Liver (tissue), 8 donors: ENCODE measurements at regions not wholly inside any gene's neighbourhood (a gene's known extent, or its start where the extent isn't known, plus 50 kb on each side); places are given as distances from the start of the nearest gene placed in this dataset.

Experiments used
- DNase-seq: peaks from one replicate; pipeline ENCODE4 v3.0.0-alpha.2; 2017; ENCODE audit warnings: low spot score
- H3K27ac ChIP-seq, 2 donors: one replicate each; pipeline ENCODE4 v1.7.0; 2013; ENCODE audit warnings: inconsistent platforms in 2 of 2, low read length in 2 of 2, control low read depth in 1 of 2, low read depth in 1 of 2, mild to moderate bottlenecking in 1 of 2
- H3K27me3 ChIP-seq, 4 donors: one replicate each; pipeline versions ENCODE4 v1.6.1 to v1.7.0; 2013; ENCODE audit warnings: low read length in 3 of 4, inconsistent platforms in 1 of 4, mild to moderate bottlenecking in 1 of 4, moderate library complexity in 1 of 4; ENCODE audit not compliant: control insufficient read depth in 4 of 4, insufficient read depth in 4 of 4
- H3K36me3 ChIP-seq, 4 donors: one replicate each; pipeline versions ENCODE4 v1.6.1 to v1.7.0; 2013; ENCODE audit warnings: low read length in 3 of 4, mild to moderate bottlenecking in 3 of 4, low read depth in 1 of 4, moderate library complexity in 1 of 4; ENCODE audit not compliant: control insufficient read depth in 4 of 4, insufficient read depth in 3 of 4
- H3K4me1 ChIP-seq, 4 donors: one replicate each; pipeline versions ENCODE4 v1.6.1 to v1.7.0; 2013; ENCODE audit warnings: low read length in 3 of 4, mild to moderate bottlenecking in 3 of 4, moderate library complexity in 1 of 4; ENCODE audit not compliant: control insufficient read depth in 4 of 4, insufficient read depth in 4 of 4
- H3K4me3 ChIP-seq, 3 donors: one replicate each; pipeline versions ENCODE4 v1.6.1 to v1.7.0; 2013; ENCODE audit warnings: low read length in 3 of 3, control low read depth in 1 of 3, low read depth in 1 of 3, mild to moderate bottlenecking in 1 of 3
- H3K9ac ChIP-seq, 2 donors: one replicate each; pipeline ENCODE4 v1.7.0; 2013; ENCODE audit warnings: low read length in 2 of 2, mild to moderate bottlenecking in 2 of 2, moderate library complexity in 2 of 2, control low read depth in 1 of 2, low read depth in 1 of 2
- H3K9me3 ChIP-seq, 4 donors: one replicate each; pipeline versions ENCODE4 v1.6.1 to v1.7.0; 2013; ENCODE audit warnings: low read length in 3 of 4; ENCODE audit not compliant: control insufficient read depth in 4 of 4
- EGR1 ChIP-seq, 2 donors: IDR thresholded peaks; 2 replicates each; pipeline ENCODE4 v1.6.1; 2016 to 2018; ENCODE audit warnings: antibody characterized with exemption in 2 of 2, low read depth in 2 of 2
- FOXA1 ChIP-seq: IDR thresholded peaks from 2 replicates; pipeline ENCODE4 v1.6.1; 2016; ENCODE audit warnings: antibody characterized with exemption
- FOXA2 ChIP-seq: IDR thresholded peaks from 2 replicates; pipeline ENCODE4 v1.6.1; 2016; ENCODE audit warnings: antibody characterized with exemption
- GABPA ChIP-seq, 2 donors: IDR thresholded peaks in 1 of 2; conservative IDR thresholded peaks in 1 of 2; 2 replicates each; pipeline ENCODE4 v1.6.1; 2016; ENCODE audit warnings: antibody characterized with exemption in 2 of 2, mild to moderate bottlenecking in 1 of 2, moderate library complexity in 1 of 2
- HNF4A ChIP-seq, 2 donors: conservative IDR thresholded peaks; 2 replicates each; pipeline ENCODE4 v1.6.1; 2016; ENCODE audit warnings: antibody characterized with exemption in 2 of 2, mild to moderate bottlenecking in 2 of 2
- HNF4G ChIP-seq: IDR thresholded peaks from 2 replicates; pipeline ENCODE4 v1.6.1; 2016; ENCODE audit warnings: antibody characterized with exemption
- JUND ChIP-seq, 2 donors: IDR thresholded peaks; 2 replicates each; pipeline ENCODE4 v1.6.1; 2016; ENCODE audit warnings: antibody characterized with exemption in 2 of 2
- NR2F2 ChIP-seq: IDR thresholded peaks from 2 replicates; pipeline ENCODE4 v1.6.1; 2016; ENCODE audit warnings: antibody characterized with exemption
- RAD21 ChIP-seq, 2 donors: IDR thresholded peaks; 2 replicates each; pipeline ENCODE4 v1.6.1; 2016; ENCODE audit warnings: antibody characterized with exemption in 2 of 2, mild to moderate bottlenecking in 2 of 2
- RXRA ChIP-seq, 2 donors: IDR thresholded peaks; 2 replicates each; pipeline ENCODE4 v1.6.1; 2017 to 2018; ENCODE audit warnings: antibody characterized with exemption in 2 of 2, mild to moderate bottlenecking in 1 of 2
- SP1 ChIP-seq: IDR thresholded peaks from 2 replicates; pipeline ENCODE4 v1.6.1; 2018; ENCODE audit warnings: antibody characterized with exemption, mild to moderate bottlenecking
- TAF1 ChIP-seq: conservative IDR thresholded peaks from 2 replicates; pipeline ENCODE4 v1.6.1; 2016; ENCODE audit warnings: antibody characterized with exemption, mild to moderate bottlenecking
- YY1 ChIP-seq: IDR thresholded peaks from 2 replicates; pipeline ENCODE4 v1.6.1; 2016; ENCODE audit warnings: antibody characterized with exemption, mild to moderate bottlenecking
- WGBS: extraction: QIAGEN DNeasy Blood & Tissue Kit; methylation state at CpG from one replicate; pipeline ENCODE4 v1.1.7; 2013; 5-methylcytosine and 5-hydroxymethylcytosine counted together
- TF ChIP-seq, protein P1 (sequence below): IDR thresholded peaks from 2 replicates; pipeline ENCODE4 v1.6.1; 2016; ENCODE audit warnings: antibody characterized with exemption
- TF ChIP-seq, protein P2 (sequence below): IDR thresholded peaks from 2 replicates; pipeline ENCODE4 v1.6.1; 2016; ENCODE audit warnings: antibody characterized with exemption
- TF ChIP-seq, protein P3 (sequence below): IDR thresholded peaks from 2 replicates; pipeline ENCODE4 v1.6.1; 2016; ENCODE audit warnings: antibody characterized with exemption, mild to moderate bottlenecking
- TF ChIP-seq, protein P4 (sequence below): IDR thresholded peaks from 2 replicates; pipeline ENCODE4 v1.6.1; 2016; ENCODE audit warnings: antibody characterized with exemption
- TF ChIP-seq, protein P5 (sequence below): fragments of 150-350 bp; IDR thresholded peaks from 2 replicates; pipeline ENCODE4 v1.5.1; 2017; ENCODE audit warnings: improper control_type of control experiment, low read depth, low read length; ENCODE audit not compliant: missing input control
- donor health status: healthy.
- donor health status: healthy.
- donor health status: healthy.
- donor health status: healthy.
- donor health status: healthy.

DNA sequence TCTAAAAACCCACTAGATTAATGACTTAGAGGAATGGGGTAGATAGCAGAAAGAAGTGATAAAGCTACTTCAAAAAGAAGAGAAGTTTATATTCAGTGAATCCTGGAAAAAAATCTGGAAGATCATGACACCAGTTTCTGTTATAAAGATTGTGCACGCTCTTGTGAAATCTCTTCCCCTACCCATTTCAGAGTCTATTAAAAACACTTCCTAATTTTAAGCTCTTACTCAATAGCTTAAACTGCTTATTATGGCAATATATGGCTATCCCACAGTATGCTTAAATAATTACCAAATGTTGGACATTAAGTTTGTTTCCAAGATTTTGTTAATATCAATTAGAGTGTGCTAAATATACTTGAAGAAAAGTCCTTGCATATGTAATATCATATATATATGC is 585.3 kb upstream of the MAN1A1 start:
- Histone ChIP-seq H3K4me1 (no peaks in the 10 kb centered on the region), H3K27ac (no peak overlapping the region), H3K27me3 (no peaks in the 10 kb centered on the region), H3K9me3 (peaks cover 0 to 2% (median 0%) of the 10 kb centered on the region in 4 donors), H3K9ac (no peak overlapping the region), H3K4me3 (no peak overlapping the region), H3K36me3 (no peaks in the 10 kb centered on the region)
- TF ChIP-seq, protein P1, sequence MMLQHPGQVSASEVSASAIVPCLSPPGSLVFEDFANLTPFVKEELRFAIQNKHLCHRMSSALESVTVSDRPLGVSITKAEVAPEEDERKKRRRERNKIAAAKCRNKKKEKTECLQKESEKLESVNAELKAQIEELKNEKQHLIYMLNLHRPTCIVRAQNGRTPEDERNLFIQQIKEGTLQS: no peak
- TF ChIP-seq, protein P2, sequence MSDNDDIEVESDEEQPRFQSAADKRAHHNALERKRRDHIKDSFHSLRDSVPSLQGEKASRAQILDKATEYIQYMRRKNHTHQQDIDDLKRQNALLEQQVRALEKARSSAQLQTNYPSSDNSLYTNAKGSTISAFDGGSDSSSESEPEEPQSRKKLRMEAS: no peak
- no peak for TF ChIP-seq TAF1
- TF ChIP-seq, protein P3, sequence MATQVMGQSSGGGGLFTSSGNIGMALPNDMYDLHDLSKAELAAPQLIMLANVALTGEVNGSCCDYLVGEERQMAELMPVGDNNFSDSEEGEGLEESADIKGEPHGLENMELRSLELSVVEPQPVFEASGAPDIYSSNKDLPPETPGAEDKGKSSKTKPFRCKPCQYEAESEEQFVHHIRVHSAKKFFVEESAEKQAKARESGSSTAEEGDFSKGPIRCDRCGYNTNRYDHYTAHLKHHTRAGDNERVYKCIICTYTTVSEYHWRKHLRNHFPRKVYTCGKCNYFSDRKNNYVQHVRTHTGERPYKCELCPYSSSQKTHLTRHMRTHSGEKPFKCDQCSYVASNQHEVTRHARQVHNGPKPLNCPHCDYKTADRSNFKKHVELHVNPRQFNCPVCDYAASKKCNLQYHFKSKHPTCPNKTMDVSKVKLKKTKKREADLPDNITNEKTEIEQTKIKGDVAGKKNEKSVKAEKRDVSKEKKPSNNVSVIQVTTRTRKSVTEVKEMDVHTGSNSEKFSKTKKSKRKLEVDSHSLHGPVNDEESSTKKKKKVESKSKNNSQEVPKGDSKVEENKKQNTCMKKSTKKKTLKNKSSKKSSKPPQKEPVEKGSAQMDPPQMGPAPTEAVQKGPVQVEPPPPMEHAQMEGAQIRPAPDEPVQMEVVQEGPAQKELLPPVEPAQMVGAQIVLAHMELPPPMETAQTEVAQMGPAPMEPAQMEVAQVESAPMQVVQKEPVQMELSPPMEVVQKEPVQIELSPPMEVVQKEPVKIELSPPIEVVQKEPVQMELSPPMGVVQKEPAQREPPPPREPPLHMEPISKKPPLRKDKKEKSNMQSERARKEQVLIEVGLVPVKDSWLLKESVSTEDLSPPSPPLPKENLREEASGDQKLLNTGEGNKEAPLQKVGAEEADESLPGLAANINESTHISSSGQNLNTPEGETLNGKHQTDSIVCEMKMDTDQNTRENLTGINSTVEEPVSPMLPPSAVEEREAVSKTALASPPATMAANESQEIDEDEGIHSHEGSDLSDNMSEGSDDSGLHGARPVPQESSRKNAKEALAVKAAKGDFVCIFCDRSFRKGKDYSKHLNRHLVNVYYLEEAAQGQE: no peak
- TF ChIP-seq, protein P4, sequence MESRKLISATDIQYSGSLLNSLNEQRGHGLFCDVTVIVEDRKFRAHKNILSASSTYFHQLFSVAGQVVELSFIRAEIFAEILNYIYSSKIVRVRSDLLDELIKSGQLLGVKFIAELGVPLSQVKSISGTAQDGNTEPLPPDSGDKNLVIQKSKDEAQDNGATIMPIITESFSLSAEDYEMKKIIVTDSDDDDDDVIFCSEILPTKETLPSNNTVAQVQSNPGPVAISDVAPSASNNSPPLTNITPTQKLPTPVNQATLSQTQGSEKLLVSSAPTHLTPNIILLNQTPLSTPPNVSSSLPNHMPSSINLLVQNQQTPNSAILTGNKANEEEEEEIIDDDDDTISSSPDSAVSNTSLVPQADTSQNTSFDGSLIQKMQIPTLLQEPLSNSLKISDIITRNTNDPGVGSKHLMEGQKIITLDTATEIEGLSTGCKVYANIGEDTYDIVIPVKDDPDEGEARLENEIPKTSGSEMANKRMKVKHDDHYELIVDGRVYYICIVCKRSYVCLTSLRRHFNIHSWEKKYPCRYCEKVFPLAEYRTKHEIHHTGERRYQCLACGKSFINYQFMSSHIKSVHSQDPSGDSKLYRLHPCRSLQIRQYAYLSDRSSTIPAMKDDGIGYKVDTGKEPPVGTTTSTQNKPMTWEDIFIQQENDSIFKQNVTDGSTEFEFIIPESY: no peak
- no peak for TF ChIP-seq YY1
- TF ChIP-seq HNF4A (conservative IDR thresholded peaks at IDR 0.05): no peak
- no peak for TF ChIP-seq FOXA2
- TF ChIP-seq, protein P5, sequence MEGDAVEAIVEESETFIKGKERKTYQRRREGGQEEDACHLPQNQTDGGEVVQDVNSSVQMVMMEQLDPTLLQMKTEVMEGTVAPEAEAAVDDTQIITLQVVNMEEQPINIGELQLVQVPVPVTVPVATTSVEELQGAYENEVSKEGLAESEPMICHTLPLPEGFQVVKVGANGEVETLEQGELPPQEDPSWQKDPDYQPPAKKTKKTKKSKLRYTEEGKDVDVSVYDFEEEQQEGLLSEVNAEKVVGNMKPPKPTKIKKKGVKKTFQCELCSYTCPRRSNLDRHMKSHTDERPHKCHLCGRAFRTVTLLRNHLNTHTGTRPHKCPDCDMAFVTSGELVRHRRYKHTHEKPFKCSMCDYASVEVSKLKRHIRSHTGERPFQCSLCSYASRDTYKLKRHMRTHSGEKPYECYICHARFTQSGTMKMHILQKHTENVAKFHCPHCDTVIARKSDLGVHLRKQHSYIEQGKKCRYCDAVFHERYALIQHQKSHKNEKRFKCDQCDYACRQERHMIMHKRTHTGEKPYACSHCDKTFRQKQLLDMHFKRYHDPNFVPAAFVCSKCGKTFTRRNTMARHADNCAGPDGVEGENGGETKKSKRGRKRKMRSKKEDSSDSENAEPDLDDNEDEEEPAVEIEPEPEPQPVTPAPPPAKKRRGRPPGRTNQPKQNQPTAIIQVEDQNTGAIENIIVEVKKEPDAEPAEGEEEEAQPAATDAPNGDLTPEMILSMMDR: no peak
- TF ChIP-seq RAD21 (IDR thresholded peaks at IDR 0.05): no peak
- no peak for TF ChIP-seq FOXA1
- TF ChIP-seq SP1: no peak
- TF ChIP-seq HNF4G: no peak
- TF ChIP-seq EGR1 (IDR thresholded peaks at IDR 0.05; ENCODE audit: low read depth in 2 of 2): no peak
- TF ChIP-seq GABPA (IDR thresholded peaks at IDR 0.05 in 1 of 2, conservative IDR thresholded peaks at IDR 0.05 in 1 of 2): no peak
- no peak for TF ChIP-seq RXRA (IDR thresholded peaks at IDR 0.05)
- TF ChIP-seq NR2F2: no peak
- no peak for TF ChIP-seq JUND (IDR thresholded peaks at IDR 0.05)
- 68% methylated on average over 1 of the region's 1 CpG for WGBS
- DNase-seq: no peak

DNA sequence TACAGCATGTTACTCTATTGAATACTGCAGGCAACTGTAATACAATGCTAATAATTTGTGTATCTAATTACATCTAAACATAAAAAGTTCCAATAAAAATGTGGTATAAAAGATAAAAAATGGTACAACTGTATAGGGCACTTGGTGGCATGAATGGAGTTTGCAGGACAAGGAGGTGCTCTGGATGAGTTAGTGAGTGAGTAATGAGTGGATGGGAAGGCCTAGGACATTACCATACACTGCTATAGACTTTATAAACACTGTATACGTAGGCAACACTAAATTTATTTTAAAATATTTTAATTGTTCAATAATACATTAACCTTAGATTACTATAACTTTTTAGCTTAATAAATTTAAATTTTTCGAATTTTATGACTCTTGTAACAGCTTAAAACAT is 579.6 kb upstream of the MAN1A1 start:
- WGBS: 44% methylated on average over 2 of the region's 2 CpGs
- Histone ChIP-seq H3K9me3 (peaks cover 0 to 6% (median 4%) of the 10 kb centered on the region in 4 donors), H3K9ac (no peak overlapping the region), H3K27ac (no peak overlapping the region), H3K4me3 (no peak overlapping the region), H3K36me3 (no peaks in the 10 kb centered on the region), H3K4me1 (no peaks in the 10 kb centered on the region), H3K27me3 (no peaks in the 10 kb centered on the region)
- DNase-seq: no peak
- TF ChIP-seq, protein P1: no peak
- TF ChIP-seq GABPA (IDR thresholded peaks at IDR 0.05 in 1 of 2, conservative IDR thresholded peaks at IDR 0.05 in 1 of 2) (no peak), RXRA (IDR thresholded peaks at IDR 0.05) (no peak), SP1 (no peak), HNF4G (no peak), NR2F2 (no peak), TAF1 (no peak), FOXA2 (no peak), EGR1 (IDR thresholded peaks at IDR 0.05; ENCODE audit: low read depth in 2 of 2) (no peak), JUND (IDR thresholded peaks at IDR 0.05) (no peak), YY1 (no peak)
- TF ChIP-seq, protein P2: no peak
- TF ChIP-seq, protein P4: no peak
- TF ChIP-seq, protein P5: no peak
